UCSD-AML1 (cell line): ENCODE measurements at regions not wholly inside any gene's neighbourhood (a gene's known extent, or its start where the extent isn't known, plus 50 kb on each side); places are given as distances from the start of the nearest gene placed in this dataset.

Experiments
- DNase-seq: peaks from one replicate; lab custom pipeline; 2025; ENCODE audit not compliant: unreplicated experiment; lab: John Stamatoyannopoulos, UW

DNA sequence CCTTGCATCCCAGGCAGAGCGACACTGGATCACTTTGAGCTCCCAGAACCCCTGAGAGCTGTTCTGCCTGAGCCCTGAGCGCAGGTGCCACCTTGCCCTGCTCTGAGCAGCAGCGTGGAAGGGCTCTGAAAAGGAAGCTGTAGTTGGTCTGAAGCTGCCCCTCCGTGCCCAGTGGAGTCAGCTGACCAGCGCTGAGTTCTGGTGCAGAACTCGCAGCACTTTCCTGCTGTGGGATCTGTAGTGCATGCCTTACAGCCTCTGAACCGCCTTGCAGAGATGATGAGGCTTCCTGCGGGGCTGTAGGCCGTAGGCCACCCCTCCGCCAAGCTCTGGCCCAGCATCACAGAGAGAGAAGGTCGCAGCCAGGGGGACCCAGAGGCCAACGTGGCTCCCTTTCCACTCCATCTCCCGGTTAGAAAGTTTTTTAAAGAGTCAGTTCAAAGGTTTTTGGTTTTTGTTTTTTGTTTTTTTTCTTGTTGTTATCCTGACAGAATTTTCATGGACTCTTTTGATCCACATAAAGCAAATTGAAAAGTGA is 158.3 kb upstream of the CST7 start:
- DNase-seq = no peak

DNA sequence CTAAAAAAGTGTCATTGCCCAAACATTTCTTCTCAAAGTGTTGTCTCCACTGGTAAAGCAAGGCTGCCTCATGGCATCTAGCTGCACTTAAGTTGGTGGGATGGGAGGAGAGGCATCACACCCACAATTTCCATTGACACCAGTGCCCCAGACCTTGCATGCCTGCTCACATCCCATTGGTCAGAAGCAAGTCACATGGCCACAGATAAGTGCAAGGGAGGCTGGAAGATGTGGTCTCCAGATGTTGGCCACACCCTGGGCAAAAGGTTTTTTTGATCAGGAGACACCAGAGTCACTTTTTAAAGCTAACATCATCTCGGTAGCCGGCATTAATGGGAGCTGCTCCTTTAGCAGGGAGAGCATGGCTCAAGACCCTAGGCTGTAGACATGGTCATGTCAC is 157.1 kb upstream of the CST7 start:
- no peak for DNase-seq

DNA sequence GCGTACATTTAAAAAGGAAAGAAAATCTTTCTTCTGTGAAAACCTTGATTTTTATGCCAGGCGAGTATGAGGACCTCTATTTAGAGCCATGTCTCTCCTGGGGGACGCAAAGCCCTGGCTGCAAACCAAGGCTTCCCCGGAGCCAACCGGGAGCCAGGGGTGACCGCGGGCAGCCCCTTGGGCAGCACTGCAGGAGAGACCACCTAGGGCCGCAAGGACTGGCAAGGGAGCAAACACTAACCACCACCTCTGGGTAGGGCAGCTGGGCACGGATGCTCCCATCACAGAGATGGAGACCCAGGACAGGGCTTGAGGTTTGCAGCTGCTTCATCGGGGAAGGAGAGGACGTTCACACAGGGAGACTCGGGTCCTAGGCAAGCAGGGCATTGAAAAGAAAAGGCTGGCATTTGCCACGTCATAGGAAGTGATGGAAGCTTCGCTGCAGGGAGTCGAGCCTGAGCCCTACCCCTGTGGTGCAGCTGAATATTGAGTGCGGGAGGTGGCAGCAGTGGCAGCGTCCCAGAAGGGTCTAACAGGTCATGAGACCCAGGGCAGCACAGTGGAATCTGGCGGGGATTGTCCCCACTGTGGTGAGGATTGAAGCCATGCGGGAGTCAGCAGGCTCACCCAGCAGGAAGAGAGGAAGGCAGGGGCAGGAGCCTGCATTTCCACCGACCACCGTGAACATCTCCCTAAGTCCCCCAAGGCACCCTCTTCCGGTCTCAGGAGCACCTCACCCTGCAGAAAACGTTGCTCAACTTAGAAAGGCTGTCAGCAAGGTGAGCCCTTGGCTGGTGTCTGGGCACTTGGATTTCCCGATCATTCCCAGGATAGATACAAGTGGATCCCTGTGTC is 156.2 kb upstream of the CST7 start:
- no peak for DNase-seq

DNA sequence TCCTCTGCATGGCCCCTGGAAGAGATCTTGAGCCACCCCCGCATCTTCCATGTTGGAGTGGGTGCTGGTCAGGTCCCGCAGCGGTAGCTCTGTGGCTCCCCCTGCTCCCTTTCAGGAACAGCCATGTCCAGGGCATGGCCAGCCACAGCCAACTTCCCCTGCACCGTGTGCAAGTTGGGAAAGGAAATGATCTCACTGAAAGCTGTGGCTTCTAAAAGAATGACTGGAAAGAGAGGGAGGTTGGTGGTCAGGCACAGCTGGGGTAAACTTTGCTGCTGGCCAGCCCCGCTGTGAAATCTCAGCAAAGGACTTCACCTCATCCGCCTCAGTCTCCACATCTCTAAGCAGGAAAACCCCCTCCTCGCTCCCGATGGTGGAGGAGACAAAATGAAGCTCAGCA is 153.6 kb upstream of the CST7 start:
- peak; percentile 54 for DNase-seq

DNA sequence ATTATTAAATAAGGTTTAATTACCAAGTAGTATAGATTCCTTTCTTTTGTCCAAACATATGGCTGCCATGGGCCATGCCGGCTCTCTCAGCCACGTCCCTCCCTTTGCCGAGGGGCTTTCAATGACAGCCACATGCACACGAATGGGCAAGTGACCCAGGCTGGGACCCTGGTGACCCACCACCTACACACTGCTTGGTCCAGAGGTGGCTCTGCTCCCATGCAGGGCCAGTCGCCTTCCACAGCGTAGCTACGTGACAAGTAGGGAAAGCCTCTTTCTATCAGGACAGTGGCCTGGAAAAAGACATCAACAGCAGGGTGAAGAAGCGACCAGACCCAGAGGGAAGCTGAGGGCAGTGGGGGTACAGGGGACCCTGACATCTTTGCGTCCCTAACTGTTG is 152.8 kb upstream of the CST7 start:
- DNase-seq = no peak

DNA sequence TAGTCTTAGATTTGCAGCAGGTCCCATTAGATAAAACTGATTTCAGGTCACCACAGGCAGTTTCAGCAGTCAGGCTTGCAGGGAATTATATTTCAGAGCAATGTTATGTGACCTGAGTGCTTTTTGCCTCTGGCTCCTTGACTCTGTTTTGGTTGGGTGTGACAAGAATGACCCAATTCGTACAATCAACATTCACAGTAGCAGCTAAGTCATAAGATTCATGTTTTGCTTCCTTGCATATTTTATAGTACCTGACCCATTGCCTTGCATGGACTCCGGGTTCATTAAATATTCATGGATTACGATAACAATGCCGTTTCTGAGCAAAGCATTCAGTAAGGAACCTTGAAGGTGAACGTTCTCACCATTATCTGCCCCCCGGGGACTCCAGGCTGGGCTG is 152.0 kb upstream of the CST7 start:
- DNase-seq = no peak

DNA sequence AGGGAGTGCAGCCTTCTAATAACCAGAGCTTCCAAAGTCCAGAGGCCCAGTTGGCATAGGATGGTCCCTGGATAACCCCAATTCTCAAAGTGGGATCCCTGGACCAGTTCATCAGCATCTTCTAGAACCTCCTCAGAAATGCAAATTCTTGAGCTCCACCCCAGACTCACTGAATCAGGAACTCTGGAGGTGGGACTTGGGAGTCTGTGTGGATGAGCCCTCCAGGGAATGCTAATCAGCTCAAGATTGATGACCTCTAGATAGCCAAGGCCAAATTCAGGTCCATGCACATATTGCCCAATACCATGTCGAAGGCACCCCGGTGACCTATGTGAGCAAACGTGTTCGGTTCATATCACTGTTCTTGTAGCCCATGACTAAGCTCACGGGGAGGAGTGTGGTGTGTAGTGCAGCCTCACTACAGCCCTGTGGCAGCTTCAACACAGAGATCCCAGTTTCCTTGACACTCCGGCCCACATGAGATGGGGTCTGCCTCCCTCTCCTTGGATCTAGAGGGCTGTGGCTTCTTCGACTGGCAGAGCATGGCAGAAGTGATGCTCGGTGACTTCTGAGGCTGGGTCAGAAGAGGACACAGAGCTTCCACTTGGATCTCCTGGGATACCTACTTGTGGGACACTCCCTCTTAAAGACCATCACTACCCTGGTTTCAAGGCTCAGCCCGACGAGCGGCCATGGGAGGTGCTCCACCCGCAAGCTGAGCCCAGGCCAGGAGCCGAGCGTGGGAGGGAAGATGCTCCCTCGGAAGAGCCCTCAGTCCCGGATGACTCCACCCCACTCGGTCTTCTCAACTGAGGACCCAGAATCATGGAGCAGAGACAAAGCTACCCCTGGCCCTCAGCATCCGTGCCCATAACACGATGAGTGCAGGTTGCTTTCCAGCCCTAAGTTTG is 151.1 kb upstream of the CST7 start:
- no peak for DNase-seq

DNA sequence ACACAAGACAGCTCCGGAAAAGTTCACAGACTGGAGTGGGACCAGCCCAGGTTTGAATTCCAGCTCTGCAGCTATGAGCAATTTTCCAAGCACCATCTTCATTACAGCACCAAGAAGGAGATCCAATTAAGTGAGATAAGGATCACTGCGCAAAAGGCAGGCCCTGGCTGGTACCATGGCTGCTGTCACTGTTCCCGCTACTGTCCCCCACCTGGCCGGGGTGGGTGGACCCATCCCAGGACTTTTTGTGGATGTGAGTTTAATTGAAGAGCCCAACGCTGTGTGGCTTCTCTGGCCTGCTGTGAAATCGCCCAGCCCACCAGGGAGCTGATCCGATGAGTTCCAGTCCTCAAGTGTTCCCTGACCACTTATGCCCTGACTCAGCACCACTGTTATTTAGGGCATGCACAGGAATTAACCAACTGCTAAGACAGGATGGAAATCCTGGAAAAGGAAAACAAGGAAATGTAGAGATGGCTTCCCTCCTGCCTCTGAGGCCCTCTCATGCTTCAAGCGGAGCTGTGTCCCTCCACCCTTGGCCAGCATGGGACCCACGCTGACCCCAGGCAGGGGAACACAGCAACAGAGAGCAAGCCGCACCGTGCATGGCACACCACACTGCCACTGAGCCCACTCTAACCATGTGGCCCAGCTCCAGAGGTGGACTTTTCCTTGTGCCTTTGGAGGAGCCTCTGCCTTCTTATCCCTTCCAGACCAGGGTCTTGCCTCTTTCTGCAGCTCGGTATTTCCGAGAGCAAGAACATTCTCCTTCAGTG is 150.0 kb upstream of the CST7 start:
- no peak for DNase-seq

DNA sequence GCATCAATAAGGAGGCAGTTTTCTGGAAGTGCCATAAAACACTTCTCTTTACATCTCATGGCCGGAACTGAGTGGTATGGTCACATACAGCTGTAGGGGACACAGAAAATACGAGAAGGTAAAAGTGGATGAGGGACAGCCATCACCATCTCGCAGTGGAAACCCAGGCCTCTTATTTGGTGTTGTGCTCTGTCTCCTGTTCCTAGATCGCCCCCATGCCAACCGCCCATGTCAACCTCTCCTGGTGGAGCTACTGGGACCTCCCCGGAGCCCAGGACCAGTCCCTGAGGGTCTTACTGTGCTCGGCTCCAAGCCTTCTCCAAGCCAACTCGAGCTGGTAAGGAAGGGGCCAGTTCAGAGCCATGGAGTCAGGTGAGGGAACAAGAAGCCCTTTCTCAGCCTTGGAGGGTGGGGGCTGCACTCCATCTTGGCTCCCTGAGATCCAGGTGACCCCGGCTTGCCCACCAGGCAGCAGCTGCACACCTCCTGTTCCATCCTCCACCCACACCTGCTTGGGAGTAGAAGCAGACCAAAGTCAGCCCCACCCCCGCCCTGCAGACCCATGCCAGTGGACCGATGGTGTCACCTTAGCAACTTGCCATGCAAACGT is 149.0 kb upstream of the CST7 start:
- DNase-seq = no peak

DNA sequence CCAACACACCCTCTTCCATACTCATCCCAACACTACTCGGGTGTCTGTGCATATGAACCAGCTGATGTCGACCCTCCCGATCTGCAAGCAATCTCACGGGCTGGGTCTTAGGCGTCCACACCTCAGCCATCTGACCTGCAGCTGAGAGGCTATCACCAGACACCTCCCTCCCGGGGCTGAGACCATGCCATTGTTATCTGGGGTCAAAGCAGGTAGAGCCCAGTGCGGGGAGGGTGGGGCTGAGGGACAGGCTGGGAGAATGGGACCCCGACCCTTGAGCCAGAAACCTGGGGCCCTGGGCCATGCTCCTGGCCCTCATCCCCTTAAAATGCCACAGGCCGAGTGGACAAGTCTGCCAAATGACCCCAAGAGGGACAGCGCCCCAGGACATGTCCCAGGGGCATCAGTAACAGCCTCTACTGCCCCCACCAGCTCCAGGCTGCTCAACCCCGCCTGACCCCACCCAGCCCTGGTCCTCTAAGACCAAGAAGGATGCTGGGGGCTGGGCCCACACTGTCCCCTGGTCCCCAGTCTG is 146.7 kb upstream of the CST7 start:
- no peak for DNase-seq

DNA sequence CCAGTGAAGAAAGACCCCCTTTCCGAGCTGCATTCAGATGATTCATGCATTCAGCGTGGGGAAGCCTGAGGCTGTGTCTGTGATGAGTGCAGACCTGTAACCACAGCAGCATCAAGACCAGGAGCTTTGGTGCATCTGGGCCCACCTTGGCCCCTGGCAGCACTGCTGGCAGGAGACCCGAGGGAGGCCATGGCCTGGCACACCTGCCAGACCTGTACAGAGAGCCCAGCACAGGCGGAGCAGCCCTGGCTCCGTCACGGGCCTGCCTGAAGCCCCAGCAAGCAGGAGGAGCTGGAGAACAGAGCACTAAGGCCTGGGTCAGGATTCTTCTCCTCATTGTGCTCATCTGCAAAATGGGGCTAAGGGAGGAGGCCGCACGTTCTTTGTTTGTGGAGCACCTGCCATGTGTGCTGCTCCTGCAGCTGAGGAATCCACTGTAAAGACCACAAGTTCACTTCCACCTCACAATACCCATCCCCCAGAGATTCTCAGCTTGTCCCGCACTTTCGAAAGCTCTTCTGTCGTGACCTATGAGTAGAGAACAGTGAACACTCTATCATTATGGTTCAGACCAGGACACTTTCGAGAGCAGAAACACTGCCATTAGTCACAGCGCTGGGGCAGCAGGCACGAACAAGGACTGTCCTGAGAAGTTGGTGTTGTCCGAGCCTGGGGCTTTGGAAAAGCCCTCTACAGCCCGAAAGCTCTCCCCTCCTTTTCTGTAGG is 144.4 kb upstream of the CST7 start:
- no peak for DNase-seq

DNA sequence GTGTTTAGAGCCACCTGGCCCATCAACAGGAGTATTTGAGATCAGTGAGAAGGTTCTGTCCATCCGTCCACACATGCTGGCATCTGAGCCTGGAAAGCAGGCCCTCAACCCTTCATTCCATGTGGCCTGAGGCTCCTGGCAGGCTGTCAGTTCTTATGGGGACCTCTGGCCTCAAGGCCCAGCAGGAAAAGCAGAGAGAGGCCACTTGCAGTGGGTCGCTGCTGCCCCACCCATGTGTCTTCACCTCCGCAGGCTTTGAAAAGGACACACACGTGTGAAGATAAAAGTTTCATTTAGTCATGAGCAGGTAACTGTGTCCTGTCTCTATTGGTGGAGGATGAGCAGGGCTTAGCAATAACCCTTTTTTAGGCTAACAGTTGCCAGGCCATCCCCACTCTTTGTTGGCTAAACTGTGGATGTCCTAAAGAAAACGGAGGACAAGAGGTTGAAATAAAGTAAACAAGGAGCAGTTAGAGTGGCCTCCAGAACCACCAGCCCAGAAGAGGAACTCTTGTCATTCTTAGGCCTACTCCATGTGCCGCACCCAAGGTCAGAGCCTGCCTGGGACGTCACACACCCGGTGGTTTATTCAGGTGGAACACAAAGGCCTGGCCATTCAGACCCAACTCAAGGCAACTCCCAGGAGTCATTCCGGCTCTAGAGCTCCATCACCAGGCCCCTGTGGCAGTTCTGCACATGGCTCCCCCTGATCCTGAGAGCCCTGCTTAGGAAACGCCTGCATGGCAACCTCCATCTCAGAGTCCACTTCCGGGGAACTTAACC is 143.4 kb upstream of the CST7 start:
- DNase-seq = no peak

DNA sequence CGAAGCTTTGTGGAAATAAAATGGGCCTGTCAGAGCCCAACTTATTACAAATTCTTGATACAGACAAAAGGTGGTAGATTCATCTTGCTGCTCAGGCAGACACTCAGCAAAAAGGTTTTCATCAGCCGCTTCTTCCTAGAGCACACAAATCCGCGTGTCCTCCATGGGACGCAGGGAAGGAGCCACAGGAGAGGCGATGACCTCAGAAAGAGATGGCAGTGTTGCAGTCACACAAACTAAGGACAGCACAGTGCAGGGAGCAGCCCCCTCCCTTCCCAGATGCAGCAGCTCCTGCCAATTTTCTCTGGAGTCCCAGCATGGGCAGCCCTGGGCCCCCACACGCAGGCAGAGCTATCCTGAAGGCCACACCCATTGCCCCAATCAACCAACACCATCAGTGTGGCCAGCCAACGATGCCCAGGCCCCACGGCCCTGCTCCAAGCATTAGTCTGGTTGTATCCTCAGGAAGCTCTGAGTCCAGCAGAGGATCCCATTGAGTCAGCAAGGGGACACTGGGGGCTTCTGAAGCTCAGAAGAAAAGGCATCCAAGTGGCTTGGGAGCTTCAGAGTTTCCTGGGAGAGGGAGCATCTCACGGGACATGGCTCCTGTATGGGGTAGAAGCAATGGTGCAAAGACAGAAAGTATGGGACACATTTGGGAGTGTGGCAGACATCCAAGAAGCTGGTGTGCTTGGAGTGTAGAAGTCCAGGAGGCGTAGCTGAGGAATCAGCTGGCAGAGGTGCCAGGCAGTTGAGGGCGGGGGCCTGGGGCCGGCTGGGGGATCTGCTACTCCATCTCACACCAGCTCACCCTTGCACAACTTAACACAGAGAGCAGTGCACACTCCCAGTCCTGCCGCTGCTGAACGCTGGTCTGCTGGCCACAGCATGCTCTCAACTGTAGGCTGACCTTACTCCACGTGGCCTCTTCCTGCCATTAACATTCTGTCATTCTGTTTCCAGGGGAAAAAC is 142.1 kb upstream of the CST7 start:
- no peak for DNase-seq

DNA sequence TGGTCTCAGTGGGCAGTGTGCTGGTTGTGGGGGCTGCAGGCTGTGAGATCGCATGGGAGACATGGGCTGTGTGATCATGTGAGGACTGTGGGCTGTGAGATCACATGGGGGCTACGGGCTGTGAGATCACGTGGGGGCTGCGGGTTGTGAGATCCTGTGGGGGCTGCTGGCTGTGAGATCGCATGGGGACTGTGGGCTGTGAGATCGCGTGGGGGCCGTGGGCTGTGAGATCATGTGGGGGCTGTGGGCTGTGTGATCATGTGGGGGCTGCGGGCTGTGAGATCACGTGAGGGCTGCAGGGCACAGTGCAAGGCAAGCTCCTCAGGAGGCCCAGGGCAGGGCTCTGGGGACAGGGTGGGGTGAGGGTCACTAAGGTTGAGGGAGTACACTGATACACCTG is 140.5 kb upstream of the CST7 start:
- DNase-seq = no peak

DNA sequence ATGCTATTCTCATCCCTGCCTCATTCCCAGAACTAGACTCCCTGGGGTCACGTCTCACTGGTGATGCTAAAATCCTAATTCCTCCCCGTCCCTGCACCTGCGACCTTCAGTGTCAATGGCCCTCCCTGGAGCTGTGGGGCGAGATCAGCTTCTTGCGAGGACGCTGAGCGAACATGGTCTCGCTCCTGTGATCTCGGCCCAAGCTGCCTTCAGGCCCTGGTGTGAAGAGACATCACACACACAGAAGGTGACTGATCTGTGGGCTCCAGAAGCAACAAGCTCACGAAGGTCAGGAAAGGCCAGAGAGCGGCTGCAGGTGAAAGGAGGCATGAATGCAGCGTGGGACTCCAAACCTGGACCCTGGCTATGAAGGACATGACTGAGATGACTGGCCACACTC is 139.5 kb upstream of the CST7 start:
- no peak for DNase-seq

DNA sequence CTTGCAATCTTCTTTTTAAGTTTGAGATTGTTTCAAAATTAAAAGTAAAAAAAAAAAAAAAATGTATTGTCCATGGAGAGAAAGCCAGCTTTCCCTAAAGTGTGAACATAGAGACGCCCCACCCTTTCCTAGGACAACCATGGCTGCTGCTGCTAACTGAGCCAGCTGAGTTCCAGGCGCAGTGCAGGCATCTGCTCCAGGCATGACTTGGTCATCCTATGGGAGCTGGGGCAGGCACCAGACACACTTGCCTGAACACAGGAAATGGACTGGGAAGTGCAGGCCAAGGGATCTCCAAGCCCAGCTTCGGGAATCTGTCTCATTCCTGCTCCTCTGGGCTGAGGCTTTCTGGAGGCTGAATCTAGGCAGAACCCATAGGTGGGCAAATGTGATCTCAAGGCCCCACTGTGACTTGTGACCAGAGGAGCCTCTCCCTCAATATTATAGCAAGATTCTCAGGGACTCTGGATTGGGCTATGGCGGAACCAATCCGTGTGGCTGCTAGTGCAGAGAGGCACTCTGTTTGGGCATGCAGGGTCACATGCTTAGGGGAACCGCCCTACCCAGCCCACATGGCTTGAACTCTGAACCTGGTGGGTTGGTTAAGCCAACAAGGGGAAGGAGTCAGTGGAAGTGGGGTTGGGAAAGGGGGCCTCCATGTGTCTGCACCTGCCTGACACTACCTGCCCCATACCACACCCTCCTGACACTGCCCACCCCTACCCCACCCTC is 138.2 kb upstream of the CST7 start:
- no peak for DNase-seq

DNA sequence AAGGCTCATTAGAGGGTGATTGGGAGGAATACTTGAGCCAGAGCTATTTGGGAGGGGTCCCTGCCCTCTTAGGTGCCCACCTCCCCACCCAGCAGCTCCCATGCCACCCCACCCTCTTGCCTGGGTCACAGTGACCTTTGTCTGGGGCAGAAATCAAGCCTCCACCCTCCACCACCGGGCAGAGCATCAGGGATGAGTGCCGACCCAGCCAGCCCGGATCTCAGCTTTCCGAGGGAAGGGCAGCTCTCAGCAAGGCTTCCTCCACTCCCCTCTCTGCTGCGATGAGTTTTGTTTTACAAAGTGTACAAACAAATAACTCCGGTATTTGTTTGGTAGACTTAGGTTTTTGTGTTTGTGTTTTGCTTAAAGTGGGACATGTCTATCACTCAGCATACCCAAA is 136.7 kb upstream of the CST7 start:
- no peak for DNase-seq
